Erythroblast (primary cell): ENCODE measurements at regions not wholly inside any gene's neighbourhood (a gene's known extent, or its start where the extent isn't known, plus 50 kb on each side); places are given as distances from the start of the nearest gene placed in this dataset.

ENCODE experiments used
- DNase-seq, 2 experiments: peaks; one replicate each; lab custom pipeline; 2025; lab: John Stamatoyannopoulos, UW
- GATA1 ChIP-seq: IDR thresholded peaks from 2 replicates; pipeline ENCODE4 v1.6.1; 2011; ENCODE audit warnings: low read depth, mild to moderate bottlenecking, control low read depth, low read length, moderate library complexity
- POLR2A ChIP-seq: IDR thresholded peaks from 2 replicates; pipeline ENCODE4 v1.6.1; 2011; ENCODE audit warnings: mild to moderate bottlenecking, low read length

GRCh38 chr9:80082213-80082612 is 510.4 kb downstream of the TLE4 start:
- TF ChIP-seq GATA1 (no peak), POLR2A (no peak)
- no peak for DNase-seq

GRCh38 chr9:80078826-80079225 is 507.1 kb downstream of the TLE4 start:
- no peak for TF ChIP-seq POLR2A
- no peak for TF ChIP-seq GATA1
- DNase-seq, result no peak

- TF ChIP-seq GATA1 (no peak), POLR2A (no peak)
- no peak for DNase-seq
Measured at GRCh38 chr9:80077059-80077458, 505.3 kb downstream of the TLE4 start.

- DNase-seq, result no peak
- no peak for TF ChIP-seq GATA1
- TF ChIP-seq POLR2A, result no peak
Measured at GRCh38 chr9:80076162-80076561, 504.4 kb downstream of the TLE4 start.

- DNase-seq, result no peak
- TF ChIP-seq POLR2A (no peak), GATA1 (no peak)
Measured at GRCh38 chr9:80074439-80074838, 502.7 kb downstream of the TLE4 start.

- no peak for DNase-seq
Measured at GRCh38 chr9:80072451-80072850, 500.7 kb downstream of the TLE4 start.

GRCh38 chr9:80070071-80070742 is 498.4 kb downstream of the TLE4 start:
- TF ChIP-seq GATA1 (no peak), POLR2A (no peak)
- DNase-seq, result no peak

More at GRCh38 chr9:80072451-80072850, 500.7 kb downstream of the TLE4 start:
- TF ChIP-seq GATA1 (no peak), POLR2A (no peak)

GRCh38 chr9:80066931-80067330 is 495.2 kb downstream of the TLE4 start:
- TF ChIP-seq POLR2A, result no peak
- no peak for TF ChIP-seq GATA1
- DNase-seq, result no peak

GRCh38 chr9:80062567-80062966 is 490.8 kb downstream of the TLE4 start:
- TF ChIP-seq GATA1, result no peak
- no peak for TF ChIP-seq POLR2A
- no peak for DNase-seq

- no peak for DNase-seq
- TF ChIP-seq GATA1 (no peak), POLR2A (no peak)
Measured at GRCh38 chr9:80061940-80062339, 490.2 kb downstream of the TLE4 start.

GRCh38 chr9:80061096-80061495 is 489.3 kb downstream of the TLE4 start:
- no peak for DNase-seq
- no peak for TF ChIP-seq POLR2A
- no peak for TF ChIP-seq GATA1

GRCh38 chr9:80059979-80060378 is 488.2 kb downstream of the TLE4 start:
- TF ChIP-seq POLR2A, result no peak
- TF ChIP-seq GATA1, result no peak
- DNase-seq, result no peak

- TF ChIP-seq POLR2A (no peak), GATA1 (no peak)
- DNase-seq, result no peak
Measured at GRCh38 chr9:80059191-80059590, 487.4 kb downstream of the TLE4 start.

- DNase-seq, result no peak
- TF ChIP-seq POLR2A, result no peak
- TF ChIP-seq GATA1, result no peak
Measured at GRCh38 chr9:80052830-80053229, 481.1 kb downstream of the TLE4 start.
